D721Med (cell line): ENCODE measurements at regions not wholly inside any gene's neighbourhood (a gene's known extent, or its start where the extent isn't known, plus 50 kb on each side); places are given as distances from the start of the nearest gene placed in this dataset.

Source experiments
- DNase-seq: peaks from one replicate; pipeline ENCODE4 v3.0.0; 2011; ENCODE audit warnings: low spot score; ENCODE audit not compliant: insufficient read length
- FAIRE-seq: peaks from 2 replicates; lab custom pipeline; 2011; peaks lifted over from hg19 to GRCh38; lab: Jason Lieb, UNC
- CTCF ChIP-seq: IDR thresholded peaks from 2 replicates; pipeline ENCODE4 v1.5.1; 2012; ENCODE audit warnings: mild to moderate bottlenecking, control low read depth; ENCODE audit not compliant: insufficient read depth; ENCODE audit errors: missing control alignments

- FAIRE-seq, result no peak
- TF ChIP-seq CTCF, result no peak
- no peak for DNase-seq
Observed at GRCh38 chr10:109474261-109474660, 449.1 kb downstream of the XPNPEP1 start.

GRCh38 chr10:109467551-109467950 lies 455.8 kb downstream of the XPNPEP1 start:
- DNase-seq (no peak), FAIRE-seq (no peak)
- TF ChIP-seq CTCF, result no peak

- TF ChIP-seq CTCF, result no peak
- DNase-seq (no peak), FAIRE-seq (no peak)
Observed at GRCh38 chr10:109464949-109465348, 458.4 kb downstream of the XPNPEP1 start.

GRCh38 chr10:109457302-109457638 lies 466.0 kb downstream of the XPNPEP1 start:
- no peak for TF ChIP-seq CTCF
- no peak for DNase-seq
- no peak for FAIRE-seq

- FAIRE-seq, result no peak
- no peak for DNase-seq
- no peak for TF ChIP-seq CTCF
Observed at GRCh38 chr10:109456566-109457301, 466.6 kb downstream of the XPNPEP1 start.

GRCh38 chr10:109454691-109455090 lies 468.6 kb downstream of the XPNPEP1 start:
- no peak for TF ChIP-seq CTCF
- DNase-seq, result no peak
- FAIRE-seq, result no peak

GRCh38 chr10:109451879-109452278 lies 471.4 kb downstream of the XPNPEP1 start:
- DNase-seq (no peak), FAIRE-seq (no peak)
- TF ChIP-seq CTCF, result no peak
